ENCODE measurements at regions not wholly inside any gene's neighbourhood (a gene's known extent, or its start where the extent isn't known, plus 50 kb on each side); places are given as distances from the start of the nearest gene placed in this dataset.

GRCh38 chr11:33540427-33540826, 160.2 kb downstream of the C11orf91 start:
- intact Hi-C loops (cut with micrococcal nuclease; ENCODE audit: unreplicated experiment): loop anchor here (5.0 kb wide), 1 partner anchor 287 kb away; no protein-coding TSS in a partner anchor
- Histone ChIP-seq H3K36me3 (ENCODE audit: insufficient read depth, low read length, poor library complexity, severe bottlenecking) (no peaks in the 10 kb centered on the region), H3K9me3 (ENCODE audit: low read depth, low read length, poor library complexity, severe bottlenecking) (no peaks in the 10 kb centered on the region), H3K4me3 (ENCODE audit: low read depth, low read length, poor library complexity, severe bottlenecking) (no peak overlapping the region), H3K27me3 (replicated peaks; ENCODE audit: insufficient read depth, low read depth, low read length, poor library complexity) (peaks cover 45% of the 10 kb centered on the region), H3K4me1 (ENCODE audit: insufficient read depth, low read length, poor library complexity, severe bottlenecking) (no peaks in the 10 kb centered on the region), H3K27ac (ENCODE audit: low read depth, low read length, poor library complexity, severe bottlenecking) (no peak overlapping the region)
- ChIA-PET CTCF (interaction anchor here (0.6 kb wide), 2 partner anchors 127 to 145 kb away, joined by 5 to 13 read pairs; no protein-coding TSS in a partner anchor), POLR2A (ENCODE audit: low non-redundant PET) (no interaction called here)
- DNase-seq (ENCODE audit: low spot score): no peak
- TF ChIP-seq CTCF (conservative IDR thresholded peaks at IDR 0.05; ENCODE audit: low read depth, low read length) (no peak), EZH2 (IDR thresholded peaks at IDR 0.05; ENCODE audit: borderline replicate concordance, low read depth, low read length, poor library complexity, severe bottlenecking) (no peak)
- no TSS peak for BruUV-seq (replicated peaks)

GRCh38 chr11:33539751-33540150, 160.9 kb downstream of the C11orf91 start:
- intact Hi-C loops (cut with micrococcal nuclease; ENCODE audit: unreplicated experiment): loop anchor here (5.0 kb wide), 1 partner anchor 288 kb away; no protein-coding TSS in a partner anchor
- no TSS peak for BruUV-seq (replicated peaks)
- no peak for DNase-seq (ENCODE audit: low spot score)
- Histone ChIP-seq H3K27ac (ENCODE audit: low read depth, low read length, poor library complexity, severe bottlenecking) (no peak overlapping the region), H3K9me3 (ENCODE audit: low read depth, low read length, poor library complexity, severe bottlenecking) (no peaks in the 10 kb centered on the region), H3K27me3 (replicated peaks; ENCODE audit: insufficient read depth, low read depth, low read length, poor library complexity) (peaks cover 45% of the 10 kb centered on the region), H3K36me3 (ENCODE audit: insufficient read depth, low read length, poor library complexity, severe bottlenecking) (no peaks in the 10 kb centered on the region), H3K4me1 (ENCODE audit: insufficient read depth, low read length, poor library complexity, severe bottlenecking) (no peaks in the 10 kb centered on the region), H3K4me3 (ENCODE audit: low read depth, low read length, poor library complexity, severe bottlenecking) (no peak overlapping the region)
- CTCF ChIA-PET: interaction anchor here (0.6 kb wide), 1 partner anchor 128 kb away, joined by 5 read pairs; no protein-coding TSS in a partner anchor
- TF ChIP-seq EZH2 (IDR thresholded peaks at IDR 0.05; ENCODE audit: borderline replicate concordance, low read depth, low read length, poor library complexity, severe bottlenecking): no peak
- no peak for TF ChIP-seq CTCF (conservative IDR thresholded peaks at IDR 0.05; ENCODE audit: low read depth, low read length)
- POLR2A ChIA-PET (ENCODE audit: low non-redundant PET): no interaction called here

- ChIA-PET POLR2A (ENCODE audit: low non-redundant PET) (no interaction called here), CTCF (no interaction called here)
- no TSS peak for BruUV-seq (replicated peaks)
- Histone ChIP-seq H3K36me3 (ENCODE audit: insufficient read depth, low read length, poor library complexity, severe bottlenecking) (no peaks in the 10 kb centered on the region), H3K27me3 (replicated peaks; ENCODE audit: insufficient read depth, low read depth, low read length, poor library complexity) (peaks cover 45% of the 10 kb centered on the region), H3K4me1 (ENCODE audit: insufficient read depth, low read length, poor library complexity, severe bottlenecking) (no peaks in the 10 kb centered on the region), H3K27ac (ENCODE audit: low read depth, low read length, poor library complexity, severe bottlenecking) (no peak overlapping the region), H3K9me3 (ENCODE audit: low read depth, low read length, poor library complexity, severe bottlenecking) (no peaks in the 10 kb centered on the region), H3K4me3 (ENCODE audit: low read depth, low read length, poor library complexity, severe bottlenecking) (no peak overlapping the region)
- intact Hi-C loops (cut with micrococcal nuclease; ENCODE audit: unreplicated experiment): no loop called here
- TF ChIP-seq CTCF (conservative IDR thresholded peaks at IDR 0.05; ENCODE audit: low read depth, low read length): no peak
- no peak for TF ChIP-seq EZH2 (IDR thresholded peaks at IDR 0.05; ENCODE audit: borderline replicate concordance, low read depth, low read length, poor library complexity, severe bottlenecking)
- no peak for DNase-seq (ENCODE audit: low spot score)
Measured at GRCh38 chr11:33538726-33539125, 161.9 kb downstream of the C11orf91 start.

Measured in A673 (cell line).